ENCODE measurements at regions not wholly inside any gene's neighbourhood (a gene's known extent, or its start where the extent isn't known, plus 50 kb on each side); places are given as distances from the start of the nearest gene placed in this dataset.
"Not testable (repeated sequence)": the region's sequence is repeated elsewhere in the genome, so short reads cannot be mapped to it uniquely, and the experiment has no call there.

GRCh38 chr2:129799036-129799958 is 180.2 kb upstream of the RAB6C start:
- no peak for DNase-seq

- DNase-seq: no peak
Measured at GRCh38 chr2:129800285-129800684, 179.2 kb upstream of the RAB6C start.

- DNase-seq: no peak
Measured at GRCh38 chr2:129800686-129801085, 178.8 kb upstream of the RAB6C start.

- no peak for DNase-seq
Measured at GRCh38 chr2:129801575-129801974, 177.9 kb upstream of the RAB6C start.

GRCh38 chr2:129802290-129802689 is 177.2 kb upstream of the RAB6C start:
- DNase-seq: no peak

GRCh38 chr2:129803032-129803431 is 176.4 kb upstream of the RAB6C start:
- no peak for DNase-seq

GRCh38 chr2:129803871-129804270 is 175.6 kb upstream of the RAB6C start:
- no peak for DNase-seq

GRCh38 chr2:129805899-129806298 is 173.6 kb upstream of the RAB6C start:
- DNase-seq: no peak

- no peak for DNase-seq
Measured at GRCh38 chr2:129806317-129806716, 173.1 kb upstream of the RAB6C start.

GRCh38 chr2:129806990-129807389 is 172.5 kb upstream of the RAB6C start:
- DNase-seq: no peak

- DNase-seq: not testable (repeated sequence)
Measured at GRCh38 chr2:129807642-129808338, 171.7 kb upstream of the RAB6C start.

- DNase-seq: no peak
Measured at GRCh38 chr2:129810521-129810920, 168.9 kb upstream of the RAB6C start.

- DNase-seq: peak; percentile 30 to 76
Measured at GRCh38 chr2:129812071-129812470, 167.4 kb upstream of the RAB6C start.

- no peak for DNase-seq
Measured at GRCh38 chr2:129812654-129813053, 166.8 kb upstream of the RAB6C start.

GRCh38 chr2:129813404-129813803 is 166.1 kb upstream of the RAB6C start:
- DNase-seq: no peak

GRCh38 chr2:129816813-129817574 is 162.5 kb upstream of the RAB6C start:
- DNase-seq: no peak

- DNase-seq: no peak
Measured at GRCh38 chr2:129819855-129820254, 159.6 kb upstream of the RAB6C start.

- no peak for DNase-seq
Measured at GRCh38 chr2:129820908-129821307, 158.6 kb upstream of the RAB6C start.

GRCh38 chr2:129821445-129821844 is 158.0 kb upstream of the RAB6C start:
- DNase-seq: no peak

- DNase-seq: no peak
Measured at GRCh38 chr2:129823044-129823443, 156.4 kb upstream of the RAB6C start.

GRCh38 chr2:129827311-129828090 is 152.0 kb upstream of the RAB6C start:
- DNase-seq: no peak

- DNase-seq: no peak
Measured at GRCh38 chr2:129828792-129829191, 150.7 kb upstream of the RAB6C start.

GRCh38 chr2:129829588-129829987 is 149.9 kb upstream of the RAB6C start:
- DNase-seq: no peak

Measured in CD4-positive, alpha-beta T cell treated with Interleukin-4 for 1 hour (primary cell).